Panc1 (cell line): ENCODE measurements at regions not wholly inside any gene's neighbourhood (a gene's known extent, or its start where the extent isn't known, plus 50 kb on each side); places are given as distances from the start of the nearest gene placed in this dataset.
"Not testable (repeated sequence)": the region's sequence is repeated elsewhere in the genome, so short reads cannot be mapped to it uniquely, and the experiment has no call there.

Experiments used
- ATAC-seq: fragments of 200-7000 bp; cut with Tn5 transposase; 2 replicates; pipeline ENCODE4 v1.9.1; 2020; ENCODE audit warnings: mild to moderate bottlenecking, moderate library complexity
- BruUV-seq: library from RNA; stranded (reverse); fragments of 400-500 nt; replicated peaks from 2 replicates; lab custom pipeline; 2021; lab: Mats Ljungman, UMichigan
- CTCF ChIA-PET: fragments of 300-600 bp; sonication (Branson Sonifier 250); formaldehyde crosslinking; loops from one replicate; lab custom pipeline; 2022; ENCODE audit warnings: antibody characterized with exemption; lab: Charles Lee
- POLR2A ChIA-PET: fragments of 300-600 bp; sonication (Branson Sonifier 250); formaldehyde crosslinking; loops from one replicate; lab custom pipeline; 2022; ENCODE audit warnings: antibody characterized with exemption; lab: Charles Lee
- DNase-seq: peaks from one replicate; pipeline ENCODE4 v3.0.0-alpha.2; 2010; ENCODE audit warnings: low read depth, low spot score
- H3K27ac ChIP-seq: 2 replicates; pipeline ENCODE4 v1.5.1; 2011; ENCODE audit warnings: mild to moderate bottlenecking, low read length, inconsistent platforms
- H3K27me3 ChIP-seq: fragments of 200-500 bp; sonication (Bioruptor generic); 2 replicates; pipeline ENCODE4 v1.6.0; 2014; ENCODE audit warnings: low read length, inconsistent platforms; ENCODE audit not compliant: control insufficient read depth, insufficient read depth
- H3K36me3 ChIP-seq: fragments of 200-500 bp; sonication (Bioruptor generic); 2 replicates; pipeline ENCODE4 v1.5.1; 2014; ENCODE audit warnings: inconsistent platforms, mild to moderate bottlenecking, low read length, moderate library complexity; ENCODE audit not compliant: control insufficient read depth, insufficient read depth
- H3K4me1 ChIP-seq: 2 replicates; pipeline ENCODE4 v1.5.1; 2011; ENCODE audit warnings: inconsistent platforms, mild to moderate bottlenecking, low read length, moderate library complexity; ENCODE audit not compliant: control insufficient read depth, insufficient read depth
- H3K4me3 ChIP-seq, 2 experiments: 2 replicates each; pipeline ENCODE4 v1.5.1; 2011 to 2012; ENCODE audit warnings: low read depth in 2 of 2, low read length in 2 of 2, mild to moderate bottlenecking in 2 of 2, inconsistent platforms in 1 of 2, moderate library complexity in 1 of 2
- H3K9me3 ChIP-seq: fragments of 200-500 bp; sonication (Bioruptor generic); 2 replicates; pipeline ENCODE4 v1.5.1; 2014; ENCODE audit warnings: low read depth, mild to moderate bottlenecking, inconsistent platforms, low read length, moderate library complexity; ENCODE audit not compliant: control insufficient read depth, insufficient read depth
- POLR2AphosphoS5 ChIP-seq: IDR thresholded peaks from 2 replicates; pipeline ENCODE4 v1.6.1; 2012; ENCODE audit warnings: mild to moderate bottlenecking, low read depth, low read length, moderate library complexity
- SIN3A ChIP-seq: IDR thresholded peaks from 2 replicates; pipeline ENCODE4 v1.6.1; 2012; ENCODE audit warnings: low read depth, mild to moderate bottlenecking, low read length, moderate library complexity, borderline replicate concordance; ENCODE audit not compliant: insufficient read depth
- TCF7L2 ChIP-seq: IDR thresholded peaks from 2 replicates; pipeline ENCODE4 v1.6.1; 2011; ENCODE audit warnings: mild to moderate bottlenecking, low read depth, low read length, inconsistent platforms
- in situ Hi-C: cut with HindIII; loops from 2 replicates; pipeline ENCODE4 v1.10.0; 2016; ENCODE audit warnings: low sequenced_read_pairs, low pct_unique_long_range_greater_than_20kb
- intact Hi-C: fragments of 100-400 bp; cut with micrococcal nuclease; formaldehyde crosslinking; loops from one replicate; pipeline ENCODE4 v1.10.0; 2022; ENCODE audit not compliant: unreplicated experiment
- TF ChIP-seq, protein P1 (sequence below), 2 experiments: IDR thresholded peaks; 2 replicates each; pipeline ENCODE4 v1.6.1; 2011 to 2012; ENCODE audit warnings: low read depth in 2 of 2, control low read depth in 1 of 2, low read length in 1 of 2, mild to moderate bottlenecking in 1 of 2, moderate library complexity in 1 of 2; ENCODE audit not compliant: insufficient read depth in 1 of 2
- TF ChIP-seq, protein P2 (sequence below): fragments of 450-650 bp; IDR thresholded peaks from 2 replicates; pipeline ENCODE4 v1.5.1; 2017; ENCODE audit warnings: mild to moderate bottlenecking

DNA sequence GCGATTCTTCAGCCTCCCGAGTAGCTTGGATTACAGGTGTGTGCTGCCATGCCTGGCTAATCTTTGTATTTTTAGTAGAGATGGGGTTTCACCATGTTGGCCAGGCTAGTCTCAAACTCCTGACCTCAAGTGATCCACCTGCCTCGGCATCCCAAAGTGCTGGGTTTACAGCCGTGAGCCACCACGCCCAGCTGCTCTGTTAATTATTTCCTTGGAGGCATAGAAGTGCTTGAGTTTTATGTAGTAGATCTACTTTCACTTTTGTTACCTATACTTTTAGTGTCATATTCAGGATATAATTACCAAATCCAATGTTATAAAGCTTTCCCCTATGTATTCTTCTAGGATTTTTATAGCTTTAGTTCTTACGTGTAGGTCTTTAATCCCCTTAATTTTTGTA lies 1093.0 kb downstream of the GATA3 start:
- BruUV-seq, result no TSS peak
- TF ChIP-seq, protein P1, sequence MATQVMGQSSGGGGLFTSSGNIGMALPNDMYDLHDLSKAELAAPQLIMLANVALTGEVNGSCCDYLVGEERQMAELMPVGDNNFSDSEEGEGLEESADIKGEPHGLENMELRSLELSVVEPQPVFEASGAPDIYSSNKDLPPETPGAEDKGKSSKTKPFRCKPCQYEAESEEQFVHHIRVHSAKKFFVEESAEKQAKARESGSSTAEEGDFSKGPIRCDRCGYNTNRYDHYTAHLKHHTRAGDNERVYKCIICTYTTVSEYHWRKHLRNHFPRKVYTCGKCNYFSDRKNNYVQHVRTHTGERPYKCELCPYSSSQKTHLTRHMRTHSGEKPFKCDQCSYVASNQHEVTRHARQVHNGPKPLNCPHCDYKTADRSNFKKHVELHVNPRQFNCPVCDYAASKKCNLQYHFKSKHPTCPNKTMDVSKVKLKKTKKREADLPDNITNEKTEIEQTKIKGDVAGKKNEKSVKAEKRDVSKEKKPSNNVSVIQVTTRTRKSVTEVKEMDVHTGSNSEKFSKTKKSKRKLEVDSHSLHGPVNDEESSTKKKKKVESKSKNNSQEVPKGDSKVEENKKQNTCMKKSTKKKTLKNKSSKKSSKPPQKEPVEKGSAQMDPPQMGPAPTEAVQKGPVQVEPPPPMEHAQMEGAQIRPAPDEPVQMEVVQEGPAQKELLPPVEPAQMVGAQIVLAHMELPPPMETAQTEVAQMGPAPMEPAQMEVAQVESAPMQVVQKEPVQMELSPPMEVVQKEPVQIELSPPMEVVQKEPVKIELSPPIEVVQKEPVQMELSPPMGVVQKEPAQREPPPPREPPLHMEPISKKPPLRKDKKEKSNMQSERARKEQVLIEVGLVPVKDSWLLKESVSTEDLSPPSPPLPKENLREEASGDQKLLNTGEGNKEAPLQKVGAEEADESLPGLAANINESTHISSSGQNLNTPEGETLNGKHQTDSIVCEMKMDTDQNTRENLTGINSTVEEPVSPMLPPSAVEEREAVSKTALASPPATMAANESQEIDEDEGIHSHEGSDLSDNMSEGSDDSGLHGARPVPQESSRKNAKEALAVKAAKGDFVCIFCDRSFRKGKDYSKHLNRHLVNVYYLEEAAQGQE (IDR thresholded peaks at IDR 0.05; ENCODE audit: insufficient read depth in 1 of 2, low read depth in 2 of 2, low read length in 1 of 2), result no peak
- TF ChIP-seq POLR2AphosphoS5 (no peak), SIN3A (no peak), TCF7L2 (no peak)
- TF ChIP-seq, protein P2, sequence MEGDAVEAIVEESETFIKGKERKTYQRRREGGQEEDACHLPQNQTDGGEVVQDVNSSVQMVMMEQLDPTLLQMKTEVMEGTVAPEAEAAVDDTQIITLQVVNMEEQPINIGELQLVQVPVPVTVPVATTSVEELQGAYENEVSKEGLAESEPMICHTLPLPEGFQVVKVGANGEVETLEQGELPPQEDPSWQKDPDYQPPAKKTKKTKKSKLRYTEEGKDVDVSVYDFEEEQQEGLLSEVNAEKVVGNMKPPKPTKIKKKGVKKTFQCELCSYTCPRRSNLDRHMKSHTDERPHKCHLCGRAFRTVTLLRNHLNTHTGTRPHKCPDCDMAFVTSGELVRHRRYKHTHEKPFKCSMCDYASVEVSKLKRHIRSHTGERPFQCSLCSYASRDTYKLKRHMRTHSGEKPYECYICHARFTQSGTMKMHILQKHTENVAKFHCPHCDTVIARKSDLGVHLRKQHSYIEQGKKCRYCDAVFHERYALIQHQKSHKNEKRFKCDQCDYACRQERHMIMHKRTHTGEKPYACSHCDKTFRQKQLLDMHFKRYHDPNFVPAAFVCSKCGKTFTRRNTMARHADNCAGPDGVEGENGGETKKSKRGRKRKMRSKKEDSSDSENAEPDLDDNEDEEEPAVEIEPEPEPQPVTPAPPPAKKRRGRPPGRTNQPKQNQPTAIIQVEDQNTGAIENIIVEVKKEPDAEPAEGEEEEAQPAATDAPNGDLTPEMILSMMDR, result no peak
- CTCF ChIA-PET, result no interaction called here
- POLR2A ChIA-PET, result no interaction called here
- ATAC-seq (no peak), DNase-seq (no peak)
- in situ Hi-C loops, result no loop called here
- Histone ChIP-seq H3K36me3 (no peaks in the 10 kb centered on the region), H3K27me3 (no peaks in the 10 kb centered on the region), H3K4me3 (no peak overlapping the region), H3K9me3 (no peaks in the 10 kb centered on the region), H3K4me1 (no peaks in the 10 kb centered on the region), H3K27ac (no peak overlapping the region)
- intact Hi-C loops, result no loop called here

DNA sequence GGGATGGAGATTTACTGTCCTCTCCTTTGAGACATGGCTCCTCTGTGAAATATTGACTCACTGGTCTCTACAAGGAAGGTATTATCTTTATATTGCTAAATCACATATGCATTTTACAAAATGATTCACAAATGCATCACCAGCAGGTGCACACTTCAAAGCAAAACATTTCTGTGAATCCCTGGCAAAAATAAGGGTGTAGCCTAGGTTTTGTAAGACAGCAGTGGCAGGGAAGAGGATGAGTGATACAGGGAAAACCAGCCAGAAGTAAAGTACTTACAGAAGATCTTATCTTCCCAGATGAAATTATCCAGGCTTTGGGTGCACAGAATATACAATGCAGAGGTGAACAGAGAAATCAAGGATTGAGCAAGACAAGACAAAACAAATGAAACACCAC lies 1094.6 kb downstream of the GATA3 start:
- H3K4me1 ChIP-seq, result no peaks in the 10 kb centered on the region
- ChIA-PET POLR2A (no interaction called here), CTCF (no interaction called here)
- intact Hi-C loops, result no loop called here
- TF ChIP-seq, protein P2, result no peak
- no peak for TF ChIP-seq POLR2AphosphoS5
- TF ChIP-seq, protein P1 (IDR thresholded peaks at IDR 0.05; ENCODE audit: insufficient read depth in 1 of 2, low read depth in 2 of 2, low read length in 1 of 2), result no peak
- TF ChIP-seq SIN3A, result no peak
- TF ChIP-seq TCF7L2, result no peak
- no TSS peak for BruUV-seq
- DNase-seq, result no peak
- H3K27me3 ChIP-seq, result no peaks in the 10 kb centered on the region
- H3K9me3 ChIP-seq, result no peaks in the 10 kb centered on the region
- H3K36me3 ChIP-seq, result no peaks in the 10 kb centered on the region
- ATAC-seq, result no peak
- no peak overlapping the region for H3K27ac ChIP-seq
- no peak overlapping the region for H3K4me3 ChIP-seq
- in situ Hi-C loops, result no loop called here

DNA sequence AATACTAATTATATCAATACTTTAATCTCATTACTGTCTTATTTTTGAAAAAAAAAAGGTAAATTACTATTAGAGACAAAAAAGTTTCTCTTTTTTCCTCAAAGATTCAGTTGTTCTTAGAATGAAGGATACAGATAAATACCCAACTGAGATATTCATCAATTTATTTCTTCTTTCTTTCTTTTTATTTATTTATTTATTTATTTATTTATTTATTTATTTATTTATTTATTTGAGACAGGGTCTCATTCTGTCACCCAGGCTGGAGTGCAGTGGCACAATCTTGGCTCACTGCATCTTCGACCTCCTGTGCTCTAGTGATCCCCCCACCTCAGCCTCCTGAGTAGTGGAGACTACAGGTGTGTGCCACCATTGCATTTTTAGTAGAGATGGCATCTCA lies 1098.6 kb downstream of the GATA3 start:
- H3K27ac ChIP-seq, intact Hi-C loops, in situ Hi-C loops, CTCF ChIA-PET, H3K4me3 ChIP-seq, DNase-seq, BruUV-seq, H3K36me3 ChIP-seq, H3K4me1 ChIP-seq, ATAC-seq, POLR2A ChIA-PET, H3K27me3 ChIP-seq, H3K9me3 ChIP-seq: not testable (repeated sequence)
